Head of caudate nucleus (tissue), 42 donors: ENCODE measurements at regions not wholly inside any gene's neighbourhood (a gene's known extent, or its start where the extent isn't known, plus 50 kb on each side); places are given as distances from the start of the nearest gene placed in this dataset.
A peak's percentile ranks its signal among the peaks of the same experiment; 100 is the strongest.

Experiments
- DNase-seq, 42 donors: peaks; one replicate each; pipeline versions ENCODE4 v3.0.0 to v3.0.0-alpha.2; 2020 to 2021; ENCODE audit warnings: mixed read lengths in 7 of 42
- intact Hi-C: fragments of 100-400 bp; cut with DNase I; formaldehyde crosslinking; loops from one replicate; pipeline ENCODE4 v1.15.0; 2022

DNA sequence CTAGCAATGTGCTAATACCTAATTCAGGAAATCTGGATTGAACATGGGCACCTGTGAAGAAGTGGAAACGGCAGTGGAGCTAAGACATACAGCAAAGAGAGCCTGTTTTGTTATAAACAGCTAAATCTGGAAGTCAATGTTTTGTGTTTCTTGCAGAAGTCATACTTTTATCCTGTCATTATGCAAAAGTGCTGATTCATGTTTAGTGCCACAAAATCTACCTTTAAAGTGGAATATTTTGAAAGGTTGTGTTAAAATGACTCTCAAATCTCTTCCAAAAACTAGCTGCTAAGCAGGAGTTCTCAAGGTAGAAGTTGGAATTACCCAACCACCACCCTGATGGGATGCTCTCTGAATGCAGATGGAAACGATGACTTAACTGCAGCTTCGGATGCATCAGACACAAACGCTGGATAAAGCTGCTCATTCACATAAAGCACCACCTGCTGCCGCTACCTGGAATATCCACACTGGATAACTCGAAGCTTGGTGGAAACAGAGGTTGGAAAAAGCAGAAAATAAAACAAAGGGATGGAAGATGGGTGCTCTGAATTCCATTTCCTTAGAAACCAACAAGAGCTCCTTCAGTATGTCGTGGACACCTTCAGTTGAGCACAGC, 132.6 kb upstream of the ZNF236 start:
- intact Hi-C loops: no loop called here
- peak in 34 of 42 donors; percentile 24 to 82 (median 51) for DNase-seq

DNA sequence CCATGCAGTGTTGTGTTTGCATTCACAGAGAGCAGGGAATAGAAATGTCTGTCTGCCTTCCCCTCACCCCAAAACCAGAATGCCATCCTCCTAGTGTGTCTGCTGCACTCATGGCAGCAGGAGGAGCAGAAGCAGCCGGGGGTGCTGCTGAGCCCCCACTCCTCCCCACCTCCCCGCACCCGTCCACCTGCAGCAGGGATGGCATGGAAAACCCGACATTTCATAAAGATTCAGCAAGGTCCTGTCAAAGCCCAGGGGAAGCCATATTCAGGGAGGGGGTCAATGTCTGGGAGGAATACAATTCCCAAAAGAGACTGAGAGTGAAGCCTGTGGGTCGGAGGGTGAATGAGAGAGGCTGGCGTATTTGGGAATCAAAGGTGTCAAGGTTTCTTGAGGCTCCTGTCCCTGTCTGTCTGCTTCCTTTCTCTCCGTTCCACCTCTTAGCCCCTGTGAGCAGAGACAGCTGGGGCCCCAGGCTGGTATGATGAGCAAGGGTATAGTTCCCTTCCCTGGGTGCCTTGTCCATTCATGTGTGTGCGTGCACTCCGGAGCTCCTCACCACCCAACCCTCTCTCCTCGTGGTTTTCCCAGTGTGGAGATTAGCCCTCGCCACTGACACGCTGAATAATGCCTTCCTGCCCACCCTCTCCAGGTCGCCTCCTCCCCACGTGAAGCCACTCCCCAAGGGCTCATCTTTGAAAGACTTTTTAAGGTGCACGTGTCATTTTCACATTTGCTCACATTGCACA, 133.5 kb upstream of the ZNF236 start:
- intact Hi-C loops: no loop called here
- DNase-seq: peak in 1 of 42 donors; percentile 14

DNA sequence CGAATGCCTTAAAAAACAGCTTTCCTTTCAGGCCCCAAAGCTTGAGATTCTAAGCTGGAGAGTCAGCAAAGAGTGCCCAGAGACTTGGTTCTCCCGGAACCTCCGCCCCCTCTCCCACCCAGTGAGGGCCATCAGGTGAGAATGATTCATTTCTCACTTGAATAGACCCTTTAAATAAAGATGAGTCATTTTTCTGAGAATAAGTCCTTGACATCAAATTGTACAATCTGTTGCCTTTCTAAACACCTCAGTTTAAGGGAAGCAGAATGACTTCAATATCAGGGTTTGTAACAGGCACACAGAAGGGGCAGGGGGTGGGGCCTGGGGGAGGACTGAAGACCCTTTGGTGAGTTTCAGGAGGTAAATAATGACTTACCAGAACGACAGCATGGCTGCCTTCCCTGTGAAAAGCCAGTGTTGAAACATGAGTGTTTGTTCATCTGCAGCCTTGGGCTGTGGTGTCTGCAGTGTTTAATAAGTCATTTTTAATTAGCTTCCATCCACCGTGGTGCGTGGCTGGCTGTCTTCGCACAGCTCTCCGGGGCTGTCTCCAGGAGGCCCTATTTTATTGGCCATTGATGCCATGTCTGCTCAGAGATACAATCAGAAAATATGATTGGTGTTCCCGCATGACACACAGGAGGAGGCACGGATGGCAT, 134.9 kb upstream of the ZNF236 start:
- DNase-seq: peak in 26 of 42 donors; percentile 18 to 78 (median 43)
- intact Hi-C loops: no loop called here

DNA sequence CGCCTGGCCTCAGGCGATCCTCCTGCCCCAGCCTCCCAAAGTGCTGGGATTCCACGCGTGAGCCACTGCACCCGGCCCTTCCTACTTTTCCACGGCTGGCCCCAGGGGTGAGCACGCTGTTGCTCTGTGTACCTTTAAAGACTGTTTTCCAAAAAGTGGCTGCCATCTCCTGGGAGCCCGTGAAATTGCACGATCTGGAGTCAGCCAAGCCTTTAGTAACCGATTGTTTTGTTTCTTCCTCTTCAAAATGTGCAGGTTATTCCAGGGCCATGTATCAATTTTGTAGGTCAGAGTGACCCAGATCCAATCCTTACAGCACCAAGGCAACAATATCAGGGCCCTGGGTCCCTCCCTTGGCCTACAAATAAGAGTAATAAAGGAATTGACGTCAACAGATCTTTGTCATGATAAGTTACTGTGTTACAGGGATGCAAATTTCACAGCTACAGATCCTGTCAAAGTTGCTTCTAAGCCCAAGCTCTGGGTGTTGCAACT, 135.6 kb upstream of the ZNF236 start:
- peak; percentile 20 to 81 (median 64) for DNase-seq
- intact Hi-C loops: no loop called here

DNA sequence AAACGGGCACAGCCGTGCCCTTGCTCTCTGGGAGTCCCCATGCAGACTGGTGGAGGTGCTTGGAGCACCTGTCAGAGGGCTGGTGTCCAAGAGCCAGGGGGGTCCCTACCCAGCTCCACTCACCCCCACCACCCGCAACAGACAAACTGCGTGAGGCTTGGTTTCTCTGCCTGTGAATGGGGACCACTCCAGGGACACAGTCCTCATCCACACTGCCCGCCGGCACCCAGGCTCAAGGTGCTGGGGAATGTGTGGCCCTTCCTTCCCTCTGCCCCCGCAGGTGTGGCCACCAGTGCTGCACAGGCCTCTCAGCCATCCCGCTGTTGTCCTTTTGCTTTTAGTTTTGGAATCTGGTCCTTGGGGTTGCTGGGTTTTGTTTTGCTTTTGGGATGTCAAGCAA, 136.5 kb upstream of the ZNF236 start:
- DNase-seq: no peak
- intact Hi-C loops: no loop called here

DNA sequence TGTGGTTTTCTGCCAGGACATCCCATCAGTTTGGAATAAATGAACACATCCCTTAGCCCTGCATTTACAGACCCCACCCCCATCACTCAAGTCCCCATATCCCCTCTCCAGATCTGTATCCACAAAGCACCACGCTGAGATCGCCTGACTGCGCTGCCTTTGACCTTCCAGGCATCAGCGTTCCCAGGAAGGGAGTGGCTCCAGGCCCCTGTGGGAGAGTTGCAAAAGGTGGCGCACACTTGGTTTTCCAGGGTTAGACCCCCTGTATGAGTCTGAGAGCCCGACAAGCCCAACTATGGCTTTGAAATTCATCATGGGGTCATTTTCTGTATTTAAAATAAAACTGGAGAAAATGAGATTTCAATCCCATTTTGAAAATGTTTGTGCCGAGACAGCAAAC, 137.0 kb upstream of the ZNF236 start:
- no peak for DNase-seq
- intact Hi-C loops: no loop called here

DNA sequence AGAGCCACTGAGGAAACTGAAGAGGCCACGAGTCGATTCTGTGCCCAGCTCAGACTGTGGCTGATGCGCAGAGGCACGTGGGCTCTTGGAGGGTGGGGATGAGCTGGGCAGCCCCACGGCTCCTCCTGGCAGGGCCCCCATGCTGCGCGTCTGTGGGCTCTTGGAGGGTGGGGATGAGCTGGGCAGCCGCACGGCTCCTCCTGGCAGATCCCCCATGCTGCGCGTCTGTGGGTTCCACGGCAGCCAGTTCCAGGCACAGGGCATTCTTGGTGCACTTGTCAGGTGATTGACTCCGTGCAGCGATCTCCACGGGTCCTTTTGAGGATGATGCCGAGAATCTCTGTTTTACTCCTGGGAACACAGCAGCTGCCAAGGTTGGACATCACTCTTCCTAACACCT, 138.1 kb upstream of the ZNF236 start:
- intact Hi-C loops: no loop called here

DNA sequence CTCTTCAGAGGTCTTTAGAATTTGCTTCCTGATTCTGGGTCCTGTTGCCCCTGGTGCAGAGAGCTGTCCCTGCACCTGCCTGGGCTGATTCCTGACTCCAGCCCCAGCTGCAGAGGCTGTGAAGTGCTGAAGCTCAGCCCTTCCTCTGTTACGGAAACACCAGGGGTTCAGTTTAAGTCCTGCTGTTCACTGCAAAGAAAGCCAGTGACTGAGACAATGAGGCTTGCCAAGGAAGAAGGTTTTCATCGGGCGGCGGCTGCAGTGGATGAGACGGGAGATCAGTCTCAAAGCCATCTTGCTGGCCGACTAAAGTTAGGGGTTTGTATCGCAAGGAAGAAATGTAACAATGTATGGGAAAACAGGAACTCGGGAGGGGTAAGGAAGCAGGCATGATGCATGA, 142.4 kb upstream of the ZNF236 start:
- intact Hi-C loops: no loop called here
- DNase-seq: no peak

More for the DNA sequence above, 138.1 kb upstream of the ZNF236 start:
- DNase-seq: no peak

DNA sequence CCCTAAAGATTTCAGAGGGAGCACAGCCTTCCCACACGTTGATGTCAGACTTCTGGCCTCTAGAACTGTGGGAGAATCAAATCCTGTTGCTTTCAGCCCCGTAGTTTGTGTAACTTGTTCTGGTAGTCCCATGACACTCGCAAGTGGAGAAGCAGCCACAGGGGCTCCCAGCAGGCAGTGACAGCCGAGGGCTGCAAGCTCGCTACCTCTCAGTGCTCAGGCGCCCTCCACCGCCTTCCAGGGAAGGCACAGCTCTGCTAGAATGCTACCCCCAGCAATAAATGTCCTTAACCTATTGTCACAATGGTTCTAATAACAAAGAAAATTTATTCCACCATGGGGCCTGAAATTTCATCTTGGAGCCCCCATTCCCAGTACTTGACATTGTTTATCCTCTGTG, 143.1 kb upstream of the ZNF236 start:
- intact Hi-C loops: no loop called here
- DNase-seq: peak in 1 of 42 donors; percentile 29

DNA sequence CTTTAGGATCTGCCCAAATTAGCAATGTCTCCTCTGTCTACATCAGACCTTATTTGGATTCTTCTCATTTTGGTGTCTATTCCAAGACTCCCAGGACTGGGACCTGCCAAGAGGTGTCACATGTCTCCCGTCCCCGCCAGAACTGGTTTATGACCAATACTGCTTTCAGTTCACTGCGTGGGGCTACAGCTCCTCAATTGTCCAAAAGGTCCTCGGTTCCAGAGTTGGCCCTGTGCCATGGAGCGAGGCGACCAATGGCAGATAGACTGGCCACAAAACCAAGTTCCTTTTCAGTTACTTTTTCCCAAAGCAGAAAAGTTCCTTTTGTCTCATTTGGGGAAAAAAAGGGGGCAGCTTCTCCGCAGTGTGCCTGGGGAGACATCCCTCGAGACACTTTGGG, 144.1 kb upstream of the ZNF236 start:
- intact Hi-C loops: no loop called here
- peak in 39 of 42 donors; percentile 22 to 89 (median 62) for DNase-seq

DNA sequence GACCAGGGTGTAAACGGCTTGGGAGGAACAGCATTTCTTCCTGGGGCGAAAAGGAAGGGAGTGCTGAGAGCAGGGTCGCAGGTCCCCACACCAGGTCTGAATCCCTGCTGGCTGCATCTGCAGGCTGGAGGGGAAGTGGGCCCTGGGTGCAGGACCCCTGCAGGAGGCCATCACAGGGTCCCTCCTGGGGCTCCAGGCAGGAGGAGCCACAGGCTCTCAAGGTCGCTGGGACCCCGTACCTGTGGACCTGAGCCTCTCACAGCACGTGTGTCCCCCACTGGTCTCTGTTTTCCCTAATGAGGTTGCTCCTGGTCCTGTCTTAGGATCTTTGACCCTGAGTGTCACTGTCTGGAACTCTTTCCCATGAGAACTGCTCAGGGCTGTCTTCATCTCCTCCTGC, 147.8 kb upstream of the ZNF236 start:
- peak in 1 of 42 donors; percentile 17 for DNase-seq
- intact Hi-C loops: no loop called here

DNA sequence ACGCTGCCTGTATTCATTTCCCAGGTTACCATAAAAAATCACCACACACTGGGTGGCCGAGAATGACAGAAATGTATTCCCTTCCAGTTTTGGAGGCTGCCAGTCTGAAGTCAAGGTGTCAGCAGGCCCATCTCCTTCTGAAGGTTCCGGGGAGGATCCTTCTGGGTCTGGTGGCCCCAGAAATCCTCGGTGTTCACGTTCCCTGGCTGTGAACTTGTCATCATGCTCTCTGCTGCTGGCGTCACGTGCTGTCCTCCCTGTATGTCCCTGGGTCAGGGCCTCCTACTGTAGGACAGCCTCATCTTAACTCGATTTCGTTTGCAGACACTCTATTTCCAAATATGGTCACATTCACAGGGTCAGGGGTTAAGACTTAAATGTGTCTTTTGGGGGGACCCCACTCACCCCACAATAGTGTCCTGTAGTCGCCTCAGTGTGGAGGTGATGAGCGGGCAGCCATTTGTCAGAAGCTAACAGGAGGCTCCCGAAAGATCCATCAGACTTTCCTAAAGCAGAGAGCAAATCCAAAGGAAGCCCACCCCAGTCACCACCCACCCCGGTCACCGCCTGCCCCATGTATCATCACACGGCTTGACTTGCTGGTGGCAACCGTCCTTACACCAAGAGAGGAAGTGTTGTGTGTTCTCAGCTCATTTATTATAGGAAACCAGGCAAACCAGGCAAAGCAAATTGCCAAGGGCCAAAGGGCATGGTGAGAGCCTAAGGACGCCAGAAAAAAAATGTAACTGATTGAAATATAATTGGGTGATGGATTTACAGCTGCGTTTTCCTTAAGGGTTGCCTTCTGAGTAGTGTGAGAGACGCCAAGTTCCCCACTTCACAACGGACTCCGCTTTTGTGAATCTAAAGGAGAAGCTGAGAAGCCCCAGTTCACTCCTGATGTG, 148.8 kb upstream of the ZNF236 start:
- intact Hi-C loops: no loop called here
- DNase-seq: peak in 2 of 42 donors; percentile 28 to 33

DNA sequence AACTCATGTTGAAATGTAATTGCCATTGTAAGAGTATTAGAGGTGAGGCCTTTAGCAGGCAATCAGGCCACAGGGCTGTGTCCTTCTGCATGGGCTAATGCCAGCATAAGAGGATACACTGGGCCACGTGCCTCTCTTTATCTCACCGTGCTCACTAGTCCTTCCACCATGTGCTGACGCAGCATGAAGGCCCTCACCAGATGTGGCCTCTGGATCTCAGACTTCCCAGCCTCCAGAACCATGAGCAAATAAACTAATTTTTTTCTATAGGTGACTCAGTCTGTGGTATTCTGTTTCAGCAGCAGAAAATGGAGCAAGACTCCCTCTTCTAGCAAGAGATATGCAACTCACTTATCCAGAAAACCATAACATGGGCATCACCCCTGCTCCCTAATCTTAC, 149.7 kb upstream of the ZNF236 start:
- intact Hi-C loops: no loop called here
- peak in 1 of 42 donors; percentile 30 for DNase-seq

DNA sequence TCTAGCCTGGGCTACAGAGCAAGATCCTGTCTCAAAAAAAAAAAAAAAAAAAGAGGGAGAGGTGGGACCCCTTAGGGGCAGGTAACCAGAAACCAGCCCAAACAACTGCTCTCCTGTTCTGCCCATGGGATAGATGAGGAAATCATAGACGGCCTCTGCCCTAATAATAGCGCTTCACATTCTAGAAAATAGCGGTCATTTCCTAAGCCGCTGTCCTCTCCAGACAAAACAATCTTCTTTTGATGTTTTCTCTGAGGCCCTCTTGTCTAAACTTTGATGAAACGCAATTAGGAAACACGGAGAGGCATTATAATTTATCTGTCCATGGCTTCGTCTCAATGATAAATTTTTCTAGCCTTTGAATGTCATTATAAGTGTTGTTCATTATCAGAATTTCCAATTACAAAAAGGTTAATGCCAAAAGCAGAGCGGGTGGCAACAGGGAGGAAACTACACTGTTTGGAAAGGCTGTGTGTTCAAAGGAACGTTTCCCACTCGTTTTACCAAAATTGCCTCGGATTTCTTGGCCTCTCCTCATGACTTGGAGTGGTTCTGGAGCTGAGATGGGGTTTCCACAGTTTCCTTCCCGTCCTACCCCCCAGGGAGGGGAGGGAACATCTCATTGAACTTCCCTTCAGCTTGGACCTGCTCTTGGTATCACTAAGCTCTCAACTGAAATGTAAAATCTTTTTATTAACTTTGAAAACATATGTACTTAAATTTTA, 151.6 kb upstream of the ZNF236 start:
- intact Hi-C loops: no loop called here

DNA sequence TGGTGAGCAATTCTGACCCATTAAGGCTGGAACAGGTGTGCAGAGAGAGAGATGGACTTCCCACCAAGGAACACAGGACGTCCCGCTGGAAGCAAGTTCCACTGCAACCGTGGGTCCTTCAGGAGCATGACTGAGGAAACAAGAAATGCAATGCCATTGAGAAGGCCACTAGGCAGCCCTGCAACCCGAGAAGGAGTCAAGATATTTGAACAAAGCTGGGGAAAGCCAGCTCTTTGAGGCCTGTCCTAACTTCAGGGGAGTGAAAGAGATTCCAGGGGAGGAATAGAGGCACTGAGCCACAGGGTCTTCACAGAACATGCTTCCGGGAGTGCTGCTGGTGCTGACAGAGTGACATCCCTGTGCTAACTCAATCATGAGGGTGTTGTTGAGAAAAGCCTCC, 153.8 kb upstream of the ZNF236 start:
- intact Hi-C loops: no loop called here
- DNase-seq: peak in 2 of 42 donors; percentile 7 to 9

More for the DNA sequence above, 151.6 kb upstream of the ZNF236 start:
- peak in 5 of 42 donors; percentile 16 to 38 (median 34) for DNase-seq

DNA sequence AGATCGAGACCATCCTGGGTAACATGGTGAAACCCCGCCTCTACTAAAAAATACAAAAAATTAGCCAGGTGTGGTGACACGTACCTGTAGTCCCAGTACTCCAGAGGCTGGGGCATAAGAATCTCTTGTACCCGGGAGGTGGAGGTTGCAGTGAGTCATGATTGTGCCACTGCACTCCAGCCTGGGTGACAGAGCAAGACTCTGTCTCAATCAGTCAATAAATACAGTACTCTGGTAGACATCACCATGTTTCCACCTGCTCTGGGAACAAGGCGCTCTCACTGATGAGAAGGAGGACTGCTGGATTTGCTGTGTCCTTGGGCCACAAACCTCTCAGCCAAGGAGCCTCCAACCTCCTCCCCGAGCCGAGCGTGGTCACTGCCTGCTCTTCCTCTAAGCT, 154.2 kb upstream of the ZNF236 start:
- DNase-seq: peak in 1 of 42 donors; percentile 21
- intact Hi-C loops: no loop called here

DNA sequence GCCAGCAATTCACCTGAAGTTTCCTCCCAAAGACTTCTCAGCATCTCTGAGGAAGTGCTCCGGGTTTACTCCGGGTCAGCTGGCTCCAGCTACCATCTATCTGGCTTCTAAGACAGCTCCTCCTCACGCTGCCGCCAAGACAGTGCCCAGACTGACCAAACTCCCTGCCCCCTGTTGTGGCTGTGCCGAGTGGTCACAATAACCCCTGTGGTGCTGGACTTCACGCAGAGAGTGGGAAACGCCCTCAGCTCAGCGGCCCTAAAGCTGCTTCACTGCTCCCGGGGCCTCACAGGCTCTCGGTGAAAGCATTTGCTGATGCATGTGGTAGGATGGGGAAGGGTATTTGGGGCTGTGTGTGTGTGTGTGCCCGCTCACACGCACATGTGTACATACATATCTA, 154.8 kb upstream of the ZNF236 start:
- peak in 1 of 42 donors; percentile 25 for DNase-seq
- intact Hi-C loops: no loop called here

DNA sequence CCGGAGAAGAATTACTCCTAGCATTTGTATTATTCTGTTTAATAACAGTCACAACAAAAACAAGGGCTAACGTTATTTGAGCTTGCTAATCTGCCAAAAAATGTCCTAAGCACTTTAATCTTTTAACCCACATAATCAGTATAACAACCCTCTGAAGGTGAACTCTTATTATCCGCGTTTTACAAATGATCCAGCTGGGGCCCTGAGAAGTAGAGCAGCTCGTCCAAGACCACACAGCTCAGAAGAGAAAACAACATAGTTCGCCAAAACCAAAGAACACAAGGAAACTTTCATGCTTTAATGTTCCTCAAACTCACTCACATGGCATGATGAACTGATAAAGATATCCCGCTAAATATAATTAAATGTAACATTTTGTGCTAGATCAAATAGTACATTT, 159.7 kb upstream of the ZNF236 start:
- intact Hi-C loops: no loop called here
- DNase-seq: no peak
